ENCODE measurements at regions not wholly inside any gene's neighbourhood (a gene's known extent, or its start where the extent isn't known, plus 50 kb on each side); places are given as distances from the start of the nearest gene placed in this dataset.
"Not testable (repeated sequence)": the region's sequence is repeated elsewhere in the genome, so short reads cannot be mapped to it uniquely, and the experiment has no call there.

DNA sequence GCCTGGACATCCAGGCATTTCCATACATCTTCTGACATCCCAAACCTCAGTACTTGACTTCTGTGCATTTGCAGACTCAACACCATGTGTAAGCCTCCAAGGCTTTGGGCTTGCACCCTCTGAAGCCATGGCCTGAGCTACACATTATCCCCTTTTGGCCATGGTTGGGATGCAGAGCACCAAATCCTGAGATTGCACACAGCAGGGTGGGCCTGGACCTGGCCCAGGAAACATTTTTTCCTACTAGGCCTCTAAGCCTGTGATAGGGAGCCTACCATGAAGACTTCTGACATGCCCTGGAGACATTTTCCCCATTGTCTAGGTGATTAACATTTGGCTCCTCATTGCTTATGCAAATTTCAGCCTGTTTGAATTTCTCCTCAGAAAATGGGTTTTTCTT, 853.4 kb upstream of the SPRY2 start:
- no peak for DNase-seq (ENCODE audit: low read depth, low spot score)

DNA sequence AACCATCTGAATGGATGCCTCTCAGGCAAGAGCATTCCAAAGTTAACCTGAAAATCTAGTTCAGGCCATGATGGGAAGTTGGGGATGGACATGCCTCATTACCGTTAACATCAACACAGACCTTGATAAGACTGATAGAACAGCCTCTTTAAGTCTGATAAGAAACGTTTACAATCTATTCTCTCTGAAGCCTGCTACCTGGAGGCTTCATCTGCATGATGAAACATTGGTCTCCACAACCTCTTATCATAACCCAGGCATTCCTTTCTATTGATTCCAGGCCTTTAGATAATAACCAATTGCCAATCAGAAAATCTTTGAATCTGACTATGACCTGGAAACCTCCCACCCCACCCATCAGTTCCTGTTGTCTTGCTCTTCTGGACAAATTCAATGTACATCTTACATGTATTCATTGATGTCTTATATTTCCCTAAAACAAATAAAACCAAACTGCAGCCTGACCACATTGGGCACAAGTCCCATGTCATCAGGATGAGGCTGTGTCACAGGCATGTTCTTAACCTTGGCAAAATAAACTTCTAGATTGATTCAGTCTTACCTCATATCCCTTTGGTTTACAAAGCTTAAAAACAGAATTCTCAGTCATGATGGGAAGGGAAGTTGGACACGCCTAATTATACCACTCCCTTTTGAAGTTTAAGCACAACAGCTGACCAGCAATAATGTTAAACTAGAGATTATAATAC, 843.8 kb upstream of the SPRY2 start:
- no peak for DNase-seq (ENCODE audit: low read depth, low spot score)

DNA sequence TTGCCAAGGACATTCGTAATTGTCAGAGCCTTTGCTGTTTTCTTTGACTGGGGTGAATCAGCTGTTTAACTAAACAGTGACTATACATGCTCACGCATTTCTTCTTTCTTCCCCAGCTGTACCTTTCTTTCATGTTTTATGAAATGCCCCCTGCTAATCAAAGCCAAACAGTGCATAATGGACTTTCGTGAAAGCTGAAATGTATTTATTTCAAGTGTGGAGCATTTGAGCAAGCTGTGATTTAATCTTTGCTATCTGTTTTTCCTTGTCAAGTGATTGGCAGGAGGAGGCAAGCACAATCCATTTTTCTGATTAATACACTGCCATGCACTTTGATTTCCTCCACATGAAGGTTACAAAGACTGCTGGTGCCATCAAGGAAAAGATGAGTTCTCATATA, 831.7 kb upstream of the SPRY2 start:
- no peak for DNase-seq (ENCODE audit: low read depth, low spot score)

DNA sequence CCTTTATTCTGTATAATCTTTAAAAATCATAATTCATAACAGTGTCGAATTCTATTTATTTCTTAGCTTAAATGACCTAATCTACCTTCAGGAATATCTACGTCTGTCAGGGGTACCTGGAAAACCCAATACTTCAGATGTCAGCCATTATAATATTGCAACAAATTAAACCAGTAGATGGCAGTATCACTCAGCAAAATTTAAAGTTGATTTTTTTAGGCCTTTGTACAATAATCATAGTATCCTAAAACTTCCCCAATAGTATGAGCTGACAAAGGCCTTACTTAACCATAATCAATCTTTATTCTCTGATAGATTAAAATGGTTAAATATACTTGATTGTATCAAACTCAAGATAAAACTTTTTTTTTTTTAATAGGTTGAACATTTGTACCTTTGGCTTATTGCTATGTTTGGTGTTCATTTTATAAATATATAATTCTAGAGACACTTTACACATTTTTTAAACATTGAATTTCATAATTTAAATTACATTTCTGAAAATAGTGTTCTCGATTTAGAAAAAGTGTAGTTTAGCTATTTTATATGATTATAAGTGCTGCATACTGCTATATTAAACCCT, 830.2 kb upstream of the SPRY2 start:
- no peak for DNase-seq (ENCODE audit: low read depth, low spot score)

DNA sequence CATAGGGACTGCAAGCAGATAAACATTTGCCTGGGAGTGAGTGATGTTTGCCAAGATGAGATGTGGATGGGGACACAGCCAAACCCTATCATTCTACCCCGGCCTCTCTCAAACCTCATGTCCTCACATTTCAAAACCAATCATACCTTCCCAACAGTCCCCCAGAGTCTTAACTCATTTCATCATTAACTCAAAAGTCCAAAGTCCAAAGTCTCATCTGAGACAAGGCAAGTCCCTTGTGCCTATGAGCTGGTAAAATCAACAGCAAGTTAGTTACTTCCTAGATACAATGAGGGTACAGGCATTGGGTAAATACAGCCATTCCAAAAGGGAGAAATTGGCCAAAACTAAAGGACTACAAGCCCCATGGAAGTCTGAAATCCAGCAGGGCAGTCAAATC, 822.9 kb upstream of the SPRY2 start:
- not testable (repeated sequence) for DNase-seq (ENCODE audit: low read depth, low spot score)

DNA sequence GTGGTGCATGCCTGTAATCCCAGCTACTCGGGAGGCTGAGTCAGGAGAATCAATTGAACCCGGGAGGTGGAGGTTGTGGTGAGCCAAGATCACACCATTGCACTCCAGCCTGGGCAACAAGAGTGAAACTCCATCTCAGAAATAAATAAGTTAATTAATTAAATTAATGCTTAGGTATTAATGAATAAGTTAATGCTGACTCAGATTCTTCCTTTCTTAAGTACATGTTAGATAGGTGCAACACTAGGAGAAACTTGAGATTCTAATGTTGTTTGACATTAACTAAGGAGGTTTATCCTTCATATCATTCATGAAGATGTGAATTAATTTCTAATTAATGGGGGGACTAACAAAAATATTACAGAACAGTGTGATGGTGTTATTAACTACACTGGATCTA, 812.6 kb upstream of the SPRY2 start:
- no peak for DNase-seq (ENCODE audit: low read depth, low spot score)

DNA sequence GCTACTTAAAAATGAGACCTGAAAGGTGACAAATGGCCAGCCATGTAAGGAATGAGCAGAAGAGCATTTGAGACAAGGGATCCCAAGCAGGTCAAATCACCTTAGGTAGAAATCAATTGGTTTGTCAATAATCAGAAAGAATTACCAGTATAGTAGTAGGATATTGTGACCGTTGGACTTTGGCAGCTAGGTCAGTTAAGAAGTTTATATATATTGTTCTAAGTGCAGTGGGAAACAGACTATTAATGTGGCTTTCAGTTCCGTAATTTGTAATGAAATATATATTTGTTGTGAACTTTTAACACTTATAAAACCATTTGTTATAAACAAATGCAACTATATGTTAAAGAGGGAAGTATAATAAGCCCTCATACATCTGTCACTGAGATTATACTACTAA, 807.9 kb upstream of the SPRY2 start:
- no peak for DNase-seq (ENCODE audit: low read depth, low spot score)

DNA sequence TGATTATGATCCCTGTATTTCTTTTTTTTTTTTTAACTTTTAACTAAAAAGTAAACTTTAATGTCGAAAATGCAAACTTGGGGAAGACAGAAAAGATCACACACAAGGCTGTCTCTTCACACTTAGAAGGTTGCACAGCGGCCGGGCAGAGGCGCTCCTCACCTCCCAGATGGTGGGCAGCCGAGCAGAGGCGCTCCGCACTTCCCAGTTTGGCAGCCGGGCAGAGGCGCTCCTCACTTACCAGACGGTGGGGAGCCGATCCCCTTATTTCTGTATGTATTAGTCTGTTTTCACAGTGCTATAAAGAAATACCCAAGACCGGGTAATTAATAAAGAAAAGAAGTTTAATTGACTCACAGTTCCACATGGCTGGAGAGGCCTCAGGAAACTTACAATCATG, 805.6 kb upstream of the SPRY2 start:
- not testable (repeated sequence) for DNase-seq (ENCODE audit: low read depth, low spot score)

DNA sequence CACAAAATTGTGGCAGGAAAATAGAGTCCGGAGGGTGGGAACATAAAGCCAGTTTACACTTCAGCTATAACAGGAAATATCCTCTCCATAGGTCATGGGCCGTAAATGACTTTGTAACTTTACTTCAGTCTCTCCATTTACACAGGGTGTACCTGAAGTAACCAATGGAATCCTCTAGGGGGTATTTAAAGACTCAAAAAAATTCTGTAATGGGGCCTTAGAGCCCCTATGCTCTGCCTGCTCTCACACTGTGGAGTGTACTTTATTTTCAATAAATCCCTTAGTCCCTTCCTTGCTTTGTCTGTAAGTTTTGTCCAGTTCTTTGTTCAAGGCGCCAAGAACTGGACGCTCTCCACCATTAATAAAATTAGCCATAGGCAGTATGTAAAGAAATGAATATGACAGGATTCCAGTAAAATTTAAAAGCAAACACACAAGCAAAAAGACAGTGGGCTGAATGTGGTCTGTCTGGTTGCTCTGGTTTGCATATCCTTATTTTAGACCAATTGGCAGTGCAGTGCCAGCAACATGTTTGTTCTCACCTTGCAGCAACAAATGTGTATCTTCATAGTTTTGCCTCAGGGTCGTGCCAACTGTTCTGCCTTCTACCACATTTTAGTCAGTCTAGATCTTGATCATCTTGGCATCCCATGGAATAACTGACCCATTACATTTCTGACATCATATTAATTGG, 801.5 kb upstream of the SPRY2 start:
- DNase-seq (ENCODE audit: low read depth, low spot score), result no peak

DNA sequence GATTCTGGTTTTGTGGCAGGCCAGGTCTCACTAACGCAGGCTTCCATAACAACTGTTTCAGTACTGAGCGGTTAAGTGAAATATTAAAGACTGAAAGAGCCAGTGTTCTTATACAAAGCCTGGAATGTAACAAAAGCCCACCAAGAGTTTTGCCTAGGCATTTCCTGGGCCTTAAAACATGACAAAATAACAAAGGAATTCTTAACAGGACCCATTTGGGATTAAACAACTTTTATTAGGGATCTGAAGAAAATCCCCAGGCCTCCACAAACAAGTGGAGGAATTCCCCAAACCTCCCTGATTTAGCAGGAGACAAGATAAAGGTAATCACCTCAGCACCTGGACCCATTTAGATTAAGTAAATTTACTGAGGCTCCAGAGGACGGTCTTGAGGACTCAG, 799.7 kb upstream of the SPRY2 start:
- DNase-seq (ENCODE audit: low read depth, low spot score), result no peak

DNA sequence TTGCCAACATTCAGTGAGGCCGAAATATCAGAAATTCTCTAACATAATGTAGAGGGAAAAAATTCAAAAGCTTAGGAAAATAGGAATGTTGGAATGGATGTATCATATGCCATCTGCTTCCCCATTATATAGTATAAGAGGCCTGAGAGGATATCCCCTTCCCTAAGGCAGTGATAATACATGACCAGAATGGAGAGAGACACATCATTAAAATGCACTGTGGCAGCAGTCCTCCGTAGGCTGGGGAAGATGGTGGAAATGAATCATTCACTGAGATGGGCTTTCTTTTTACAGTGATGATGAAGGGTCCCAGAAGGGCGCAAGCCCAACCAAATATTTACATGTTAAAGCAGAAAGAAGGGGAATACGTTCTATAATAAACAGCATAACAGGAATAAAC, 799.1 kb upstream of the SPRY2 start:
- DNase-seq (ENCODE audit: low read depth, low spot score), result no peak

DNA sequence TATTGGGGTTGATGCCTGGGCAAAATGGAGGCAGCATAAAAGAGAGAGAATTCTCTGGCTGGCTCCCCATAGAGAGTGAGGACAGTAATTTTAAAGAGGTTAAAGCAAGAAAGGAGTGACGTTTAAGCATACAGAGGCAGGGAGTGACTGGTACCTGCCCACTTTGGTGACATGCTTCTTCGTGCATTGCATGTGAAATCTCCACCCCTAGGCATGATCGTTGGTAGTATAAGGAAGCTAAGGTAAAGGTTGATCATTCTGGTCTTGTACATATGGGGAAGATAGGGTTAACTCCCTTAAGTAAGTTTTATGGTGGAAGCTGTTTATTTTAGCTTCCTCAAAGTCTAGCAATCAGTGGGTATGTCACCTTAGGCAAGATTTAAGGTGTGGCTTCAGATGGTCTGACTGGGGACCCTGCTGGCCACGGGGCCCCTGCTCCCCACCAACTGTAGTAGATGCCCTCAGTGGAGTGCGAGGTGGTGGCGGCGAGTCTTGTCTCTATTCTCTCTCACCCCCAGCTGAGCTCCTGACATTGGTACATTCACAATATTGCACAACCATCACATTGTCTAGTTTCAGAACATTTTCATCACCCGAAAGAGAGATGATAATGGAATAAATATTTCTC, 797.5 kb upstream of the SPRY2 start:
- no peak for DNase-seq (ENCODE audit: low read depth, low spot score)

DNA sequence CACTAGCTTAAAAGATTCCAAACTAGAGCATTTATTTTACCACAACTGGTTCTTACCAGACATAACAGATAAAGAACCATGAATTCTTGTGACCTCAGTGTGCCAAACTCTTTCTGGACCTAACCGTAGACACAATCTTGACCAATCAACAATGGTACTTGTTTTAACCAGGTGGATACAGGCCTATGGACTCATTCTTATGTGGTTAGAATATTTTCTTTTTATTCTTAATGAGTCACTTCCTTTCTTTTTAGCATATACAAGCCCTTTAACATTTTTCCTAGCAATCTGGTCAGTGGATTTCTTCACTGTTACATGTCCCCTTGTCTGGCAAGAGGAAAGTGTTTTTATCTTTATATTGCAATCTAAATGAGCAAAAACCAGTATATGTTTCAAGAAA, 792.1 kb upstream of the SPRY2 start:
- no peak for DNase-seq (ENCODE audit: low read depth, low spot score)

DNA sequence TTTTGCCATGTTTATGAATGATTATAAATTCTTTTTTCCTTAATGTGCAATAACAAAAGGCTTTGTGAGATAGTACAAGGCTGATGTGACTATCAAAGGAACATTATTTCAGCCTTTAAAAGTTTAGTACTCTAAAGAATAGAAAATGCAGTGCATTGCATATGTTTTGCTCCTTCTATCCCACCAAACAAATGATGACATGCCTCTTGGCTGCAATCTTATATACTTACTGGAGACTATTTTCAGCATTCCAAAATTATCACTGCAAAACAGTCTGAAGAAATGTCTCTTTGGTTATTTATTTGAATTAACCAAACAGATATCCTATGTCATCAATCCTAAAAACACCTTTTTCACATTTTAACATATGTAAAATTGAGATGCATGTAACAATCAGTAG, 776.5 kb upstream of the SPRY2 start:
- DNase-seq (ENCODE audit: low read depth, low spot score), result no peak

DNA sequence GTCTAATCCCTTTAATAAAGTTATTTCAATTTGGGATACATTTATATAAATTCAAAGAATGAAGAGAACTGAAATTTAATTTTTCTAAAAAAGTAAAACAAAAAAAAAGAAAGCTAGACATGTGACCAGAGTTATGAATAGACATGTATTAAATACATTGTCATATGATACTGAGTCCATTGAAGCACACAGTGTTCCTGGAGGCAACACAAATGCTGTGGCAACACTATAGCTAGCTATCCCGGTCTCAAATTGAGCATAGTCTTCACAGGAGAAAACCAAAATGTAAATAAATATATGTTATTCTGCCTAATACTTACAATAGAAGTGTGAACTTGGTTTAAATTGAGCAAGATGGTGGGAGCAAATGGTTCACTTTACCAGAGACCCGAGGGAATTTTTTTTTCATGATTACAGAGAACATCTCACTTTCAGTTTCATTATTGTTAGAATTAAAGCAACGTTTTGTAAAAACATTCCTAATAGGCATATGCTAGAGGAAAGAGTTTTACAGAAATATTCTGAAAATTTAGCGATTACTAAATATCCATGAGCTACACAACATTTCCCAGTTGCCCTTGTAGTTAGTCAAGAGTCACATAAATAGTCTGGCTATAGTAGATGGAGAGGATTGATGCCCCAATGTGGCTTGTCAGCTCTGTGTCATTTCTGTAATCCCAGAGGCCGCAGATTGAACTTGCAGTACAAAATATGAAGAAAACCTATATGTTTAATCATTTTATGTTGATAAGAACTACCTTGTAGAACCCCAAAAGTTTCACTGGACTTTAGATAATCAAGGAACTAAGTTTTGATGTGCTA, 775.7 kb upstream of the SPRY2 start:
- no peak for DNase-seq (ENCODE audit: low read depth, low spot score)

DNA sequence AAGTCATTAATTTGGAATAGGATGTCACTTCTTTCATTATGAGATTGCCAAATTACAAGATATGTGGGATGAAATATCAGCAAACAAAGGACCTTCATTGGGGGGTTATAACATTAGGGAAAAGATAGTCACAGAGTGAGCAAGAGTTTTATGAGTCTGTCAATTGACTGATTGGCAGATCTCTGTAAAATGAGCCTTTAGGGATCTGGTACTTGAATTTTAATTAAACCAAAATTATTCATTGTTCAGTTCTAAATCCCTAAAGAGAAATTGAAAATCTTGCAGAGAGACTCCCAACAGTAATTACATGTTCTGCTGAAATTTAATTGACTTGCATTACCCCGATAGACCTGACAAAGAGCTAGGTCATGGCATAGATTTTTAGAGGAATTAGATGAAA, 768.1 kb upstream of the SPRY2 start:
- no peak for DNase-seq (ENCODE audit: low read depth, low spot score)

DNA sequence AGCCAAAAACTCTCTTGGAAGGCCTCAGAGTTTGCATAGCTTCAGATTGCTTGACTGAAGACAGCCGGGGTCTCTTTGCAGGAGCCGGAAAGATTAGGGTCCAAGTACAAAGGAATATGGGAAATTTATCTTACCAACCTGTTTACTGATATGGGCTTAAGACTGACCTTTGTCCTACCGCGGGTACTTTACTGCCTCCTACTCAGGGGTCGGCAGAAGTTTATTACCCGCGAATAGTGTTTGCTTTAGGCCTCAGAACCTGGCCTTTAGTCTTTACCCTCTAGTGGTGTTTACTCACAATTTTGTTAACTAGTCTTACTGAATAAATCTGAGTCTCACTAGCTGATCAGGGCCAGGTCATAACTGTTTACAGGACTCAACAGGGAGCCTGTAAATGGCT, 765.4 kb upstream of the SPRY2 start:
- no peak for DNase-seq (ENCODE audit: low read depth, low spot score)

DNA sequence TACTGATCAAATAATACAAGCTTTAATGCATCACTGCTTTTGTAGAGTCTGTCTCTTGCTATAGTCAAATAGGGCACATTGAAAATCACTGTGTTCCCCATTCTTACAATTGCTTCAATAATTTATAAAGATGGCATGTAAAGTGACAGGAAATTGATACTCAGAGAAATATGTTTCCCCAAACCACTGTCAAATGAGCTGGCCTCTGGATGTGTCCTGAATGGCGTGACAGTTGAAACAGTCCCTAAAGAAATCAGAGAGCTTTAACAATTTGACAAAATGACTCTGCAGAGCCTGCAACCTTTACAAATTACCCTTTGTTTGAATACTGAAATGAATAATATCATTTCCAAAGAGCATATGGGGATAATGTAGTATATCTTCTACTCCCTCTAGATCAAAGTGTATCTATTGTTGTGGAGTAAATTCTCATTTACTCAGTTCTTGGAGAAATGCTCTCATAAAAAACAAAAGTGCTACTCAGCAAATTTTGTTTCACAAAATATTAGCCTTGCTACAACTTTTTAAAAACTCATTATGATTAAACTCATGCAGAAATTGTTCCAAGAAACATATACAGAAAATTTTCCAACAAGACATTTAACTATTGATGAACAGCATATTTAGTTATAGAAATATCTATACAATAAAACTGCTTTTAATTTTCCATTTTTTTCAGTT, 763.2 kb upstream of the SPRY2 start:
- DNase-seq (ENCODE audit: low read depth, low spot score), result no peak

DNA sequence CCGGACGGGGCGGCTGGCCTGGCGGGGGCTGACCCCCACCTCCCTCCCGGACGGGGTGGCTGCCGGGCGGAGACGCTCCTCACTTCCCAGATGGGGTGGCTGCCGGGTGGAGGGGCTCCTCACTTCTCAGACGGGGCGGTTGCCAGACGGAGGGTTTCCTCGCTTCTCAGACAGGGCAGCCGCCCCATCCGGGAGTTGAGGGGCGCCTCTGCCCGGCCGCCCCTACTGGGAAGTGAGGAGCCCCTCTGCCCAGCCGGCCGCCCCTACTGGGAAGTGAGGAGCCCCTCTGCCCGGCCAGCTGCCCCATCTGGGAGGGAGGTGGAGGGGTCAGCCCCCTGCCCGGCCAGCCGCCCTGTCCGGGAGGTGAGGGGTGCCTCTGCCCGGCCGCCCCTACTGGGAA, 761.1 kb upstream of the SPRY2 start:
- not testable (repeated sequence) for DNase-seq (ENCODE audit: low read depth, low spot score)

DNA sequence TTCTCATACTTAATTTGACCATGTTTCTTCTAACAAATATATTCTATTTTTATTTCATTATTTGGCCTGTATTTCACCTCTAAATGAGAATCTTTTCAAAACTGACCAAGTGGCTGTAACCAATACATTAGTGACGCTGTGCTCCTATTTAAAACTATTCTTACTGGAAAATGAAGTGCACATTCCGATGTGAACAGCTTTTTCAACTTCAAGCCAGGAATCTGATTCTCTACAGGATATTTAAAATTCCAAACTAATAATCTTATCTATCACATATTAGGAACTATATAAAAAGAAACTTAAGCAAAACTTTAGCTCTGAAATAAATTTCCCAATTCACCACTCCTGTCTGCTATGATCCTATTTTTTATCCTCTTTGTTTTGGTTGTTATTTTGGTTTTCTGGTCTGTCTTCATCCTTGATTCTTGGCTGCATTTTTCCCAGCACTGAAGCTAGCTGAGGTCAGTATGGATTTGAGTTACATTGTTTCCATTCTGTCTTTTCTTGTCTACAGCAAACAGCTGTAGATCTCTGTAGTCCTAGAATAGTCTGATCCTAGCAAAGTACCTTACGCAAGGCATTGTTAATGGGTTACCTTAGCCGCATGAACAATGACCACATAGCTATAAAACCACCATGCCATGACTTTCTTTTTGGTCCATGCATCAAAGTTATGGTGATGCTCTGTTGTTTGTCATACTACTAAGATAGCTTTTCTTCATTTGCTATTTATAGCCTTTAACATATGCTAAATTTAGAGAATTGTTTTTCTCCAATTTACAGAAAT, 748.6 kb upstream of the SPRY2 start:
- no peak for DNase-seq (ENCODE audit: low read depth, low spot score)
